RPMI8226 (cell line): ENCODE measurements at regions not wholly inside any gene's neighbourhood (a gene's known extent, or its start where the extent isn't known, plus 50 kb on each side); places are given as distances from the start of the nearest gene placed in this dataset.

Source experiments
- DNase-seq: peaks from one replicate; pipeline ENCODE4 v3.0.0-alpha.2; 2015

GRCh38 chr12:42704810-42705401, 115.4 kb upstream of the PRICKLE1 start:
- no peak for DNase-seq

GRCh38 chr12:42704340-42704739, 114.8 kb upstream of the PRICKLE1 start:
- DNase-seq, result no peak

- DNase-seq, result no peak
Measured at GRCh38 chr12:42701084-42701483, 111.5 kb upstream of the PRICKLE1 start.

DNA sequence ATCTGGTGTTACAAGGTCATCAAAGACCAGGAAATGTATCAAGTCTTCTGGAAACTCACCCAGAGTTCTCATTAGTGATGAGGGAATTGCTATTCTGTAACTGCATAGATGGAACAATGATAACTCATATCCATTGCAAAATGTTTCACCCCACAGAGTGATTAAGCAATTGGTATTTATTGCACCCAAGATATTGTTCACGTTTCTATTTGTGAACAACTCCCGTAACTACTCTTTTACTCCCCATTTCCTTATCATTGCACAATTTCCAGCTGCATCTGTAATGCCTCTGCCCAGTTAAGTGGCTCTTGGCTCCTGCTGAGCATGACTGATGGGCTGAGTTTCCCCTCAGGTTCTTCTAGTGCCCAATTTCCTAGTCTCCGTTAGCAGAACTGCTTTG, 108.7 kb upstream of the PRICKLE1 start:
- no peak for DNase-seq

DNA sequence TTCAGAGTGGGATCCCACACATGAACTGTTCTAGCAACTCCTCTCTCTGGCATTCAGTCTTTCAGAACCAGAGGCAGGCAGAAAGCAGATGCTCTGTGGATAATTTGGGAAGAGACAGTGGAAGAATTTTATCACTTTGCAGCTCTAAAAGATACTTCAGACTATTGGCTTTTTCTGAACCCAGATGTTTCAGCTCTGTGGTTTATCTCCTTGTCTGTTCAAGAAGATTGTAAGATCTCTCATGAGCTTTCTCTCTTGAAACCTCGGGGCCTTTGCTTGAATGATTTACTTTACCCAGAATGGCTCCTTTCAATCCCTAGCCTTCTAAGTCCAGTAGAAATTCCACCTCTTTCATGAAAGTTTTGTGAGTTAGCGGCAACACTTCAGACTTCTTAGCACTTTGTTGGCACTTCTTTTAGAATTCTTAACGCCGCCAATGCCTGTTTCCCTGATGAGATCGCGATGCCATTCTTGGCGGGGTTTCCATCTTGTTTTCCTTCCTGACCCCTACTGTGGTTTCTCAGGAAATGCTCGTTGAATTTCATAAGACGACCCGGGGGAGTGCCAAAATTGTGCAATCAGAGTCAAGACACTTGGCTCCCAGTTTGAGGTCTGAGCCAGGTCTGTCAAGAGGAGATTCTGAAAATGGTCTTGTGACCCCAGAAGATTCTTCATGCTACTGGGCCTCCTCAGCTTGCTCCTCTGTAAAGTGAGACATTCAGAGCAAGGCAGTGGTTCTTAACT, 107.0 kb upstream of the PRICKLE1 start:
- no peak for DNase-seq

DNA sequence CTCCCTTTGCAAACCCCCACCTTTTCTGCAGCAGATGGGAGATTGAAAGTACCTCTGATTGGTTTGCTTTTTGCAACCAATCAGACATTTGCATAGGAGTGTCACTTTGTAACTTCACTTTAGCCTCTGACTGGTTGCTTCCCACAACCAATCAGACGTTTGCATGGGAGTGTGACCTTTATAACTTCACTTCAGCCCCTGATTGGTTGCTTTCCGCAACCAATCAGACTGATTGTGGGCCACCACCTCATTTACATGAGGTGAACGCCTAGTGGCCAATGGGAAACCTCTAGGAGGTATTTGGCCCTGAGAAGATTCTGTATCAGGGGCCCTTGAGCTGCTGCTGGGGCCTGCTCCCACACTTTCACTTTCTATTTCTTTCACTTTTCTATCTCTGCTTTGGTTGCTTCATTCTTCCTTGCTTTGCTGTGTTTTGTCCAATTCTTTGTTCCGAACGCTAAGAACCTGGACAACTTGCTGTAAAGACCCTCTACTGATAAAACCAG, 106.0 kb upstream of the PRICKLE1 start:
- DNase-seq, result no peak

- DNase-seq, result no peak
Measured at GRCh38 chr12:42692749-42693148, 103.2 kb upstream of the PRICKLE1 start.

GRCh38 chr12:42691991-42692557, 102.5 kb upstream of the PRICKLE1 start:
- DNase-seq, result no peak

- DNase-seq, result no peak
Measured at GRCh38 chr12:42690264-42690663, 100.7 kb upstream of the PRICKLE1 start.

DNA sequence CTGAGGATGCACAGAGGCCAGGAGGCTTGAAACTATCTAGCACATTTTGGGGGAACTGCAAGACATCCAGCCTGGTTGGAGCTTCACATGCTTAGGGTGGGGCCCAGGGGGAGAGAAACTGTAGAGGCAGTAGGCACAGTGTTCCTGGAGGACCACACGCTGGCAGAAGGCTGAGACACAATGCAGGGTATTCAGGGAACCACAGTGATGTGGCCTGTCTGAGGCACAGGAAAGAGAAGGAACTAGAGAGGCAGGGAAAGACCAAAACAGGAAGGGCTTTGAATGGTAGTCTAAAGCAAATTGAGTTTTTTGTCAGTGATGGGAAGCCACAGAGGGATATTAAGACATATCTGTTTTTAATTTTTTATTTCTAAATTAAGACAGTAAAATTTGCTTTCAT, 100.2 kb upstream of the PRICKLE1 start:
- no peak for DNase-seq

DNA sequence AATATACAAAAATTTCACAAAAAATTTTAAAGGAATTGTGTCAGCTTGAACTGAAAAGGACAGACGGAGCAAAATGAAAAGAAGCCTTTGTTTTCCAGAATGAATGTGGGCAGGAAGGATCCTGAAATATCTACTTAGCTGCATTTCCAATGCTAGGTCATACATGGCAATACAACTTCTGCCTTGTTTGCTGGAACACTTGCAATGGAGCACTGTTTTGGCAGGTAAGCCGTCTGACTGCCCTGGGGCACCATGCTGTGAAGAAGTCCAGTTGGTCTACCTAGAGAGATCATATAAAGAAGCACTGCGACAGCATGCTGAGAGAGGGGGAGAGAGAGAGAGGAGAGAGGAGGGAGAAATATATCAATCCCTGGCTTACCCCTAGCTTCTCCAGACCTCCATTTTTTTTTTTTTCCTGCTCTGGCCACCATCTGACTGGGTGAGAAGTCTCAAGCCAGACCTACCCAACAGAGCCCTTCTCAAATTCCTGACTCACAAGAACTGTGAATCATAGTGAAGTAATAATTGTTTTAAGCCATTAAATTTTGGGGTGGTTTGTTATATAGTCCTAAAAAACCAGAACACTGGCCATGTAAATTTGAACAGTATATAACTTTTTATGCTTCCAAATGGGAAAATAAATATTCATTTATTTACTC, 97.1 kb upstream of the PRICKLE1 start:
- DNase-seq, result no peak

DNA sequence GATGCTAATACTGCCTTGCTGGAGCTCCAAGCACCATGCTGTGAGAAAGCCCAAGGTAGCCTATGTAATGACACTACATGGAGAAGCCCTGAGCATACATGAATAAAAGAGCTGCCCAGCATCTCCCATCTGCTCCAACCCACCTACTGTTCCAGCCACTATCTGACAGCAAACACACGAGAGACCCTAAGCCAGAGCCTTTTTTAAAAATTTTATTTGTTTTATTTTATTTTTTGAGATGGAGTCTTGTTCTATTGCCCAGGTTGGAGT, 95.2 kb upstream of the PRICKLE1 start:
- DNase-seq, result no peak

DNA sequence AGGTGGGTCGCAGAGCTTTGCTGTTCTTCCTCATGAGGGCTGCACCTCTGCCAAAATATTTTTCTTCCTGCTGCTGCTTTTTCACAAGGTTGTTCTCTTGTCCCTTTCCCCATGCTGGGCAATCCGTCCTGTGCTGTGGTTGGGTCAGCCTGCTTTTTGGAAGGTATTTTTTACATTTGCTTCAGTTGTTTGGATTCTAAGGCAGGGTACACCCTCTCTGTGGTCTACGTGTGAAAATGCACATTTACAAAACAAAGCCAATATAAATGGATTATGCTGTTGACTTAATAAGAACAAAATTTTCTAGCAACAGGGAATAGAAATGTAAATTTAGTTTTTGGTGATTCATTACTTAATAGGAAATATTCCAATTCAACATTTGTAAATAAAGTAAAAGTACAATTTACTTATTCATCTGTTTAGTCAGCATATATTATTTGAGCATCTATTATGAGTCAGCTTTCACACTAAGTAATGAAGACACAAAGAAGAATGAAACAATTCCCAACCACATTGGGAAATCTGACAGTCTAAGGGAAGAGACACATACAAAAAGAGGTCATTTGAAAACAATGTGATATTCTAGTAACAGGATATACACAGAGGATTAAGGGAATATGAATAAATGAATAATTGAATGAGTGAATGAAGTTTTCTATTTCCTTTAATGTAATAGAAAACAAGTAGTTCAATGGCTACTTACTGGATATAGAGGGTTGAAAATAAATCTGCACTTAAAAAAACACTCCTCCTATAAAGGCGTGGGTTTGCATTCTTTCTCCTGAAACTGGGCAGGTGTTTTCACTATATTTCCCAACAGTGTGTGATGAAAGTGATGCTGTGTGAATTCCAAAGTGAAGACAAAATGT, 94.6 kb upstream of the PRICKLE1 start:
- no peak for DNase-seq

DNA sequence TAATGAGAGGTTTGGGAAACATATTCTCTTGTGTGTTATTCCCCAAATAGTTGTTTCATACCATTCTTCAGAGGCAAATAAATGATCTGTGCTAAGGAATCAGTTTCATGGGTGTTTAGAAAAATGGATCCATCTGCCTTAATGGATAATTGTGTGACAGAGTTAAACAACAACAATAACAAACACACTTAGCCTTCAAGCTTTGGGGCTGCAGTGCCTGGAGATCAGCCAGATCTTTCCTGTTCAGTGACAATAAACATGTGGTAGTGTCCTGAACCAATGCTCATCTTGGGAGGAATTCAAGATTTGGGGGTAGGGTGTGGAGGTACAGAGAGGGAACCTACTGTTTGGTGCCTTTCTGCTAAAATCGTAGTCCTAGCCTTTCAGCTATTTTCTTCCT, 93.7 kb upstream of the PRICKLE1 start:
- no peak for DNase-seq

GRCh38 chr12:42679466-42679865, 89.9 kb upstream of the PRICKLE1 start:
- no peak for DNase-seq

GRCh38 chr12:42677461-42677860, 87.9 kb upstream of the PRICKLE1 start:
- no peak for DNase-seq

GRCh38 chr12:42673535-42673934, 84.0 kb upstream of the PRICKLE1 start:
- DNase-seq, result no peak

DNA sequence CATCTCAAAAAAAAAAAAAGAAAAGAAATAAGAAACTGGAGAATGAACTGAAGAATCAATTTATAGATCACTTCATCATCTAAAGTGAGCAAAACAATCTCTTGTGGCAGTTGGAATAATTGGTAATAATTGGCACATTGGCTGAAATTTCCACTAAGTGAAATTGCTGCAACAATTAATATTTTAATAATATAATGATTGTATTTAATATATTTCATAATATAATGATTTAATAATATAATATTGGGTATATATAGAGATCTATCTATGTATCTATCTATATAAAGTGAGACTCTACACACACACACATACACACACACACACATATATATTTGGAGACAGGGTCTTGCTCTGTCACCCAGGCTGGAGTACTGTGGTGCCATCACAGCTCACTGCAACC, 81.2 kb upstream of the PRICKLE1 start:
- no peak for DNase-seq

GRCh38 chr12:42669553-42669952, 80.0 kb upstream of the PRICKLE1 start:
- no peak for DNase-seq

DNA sequence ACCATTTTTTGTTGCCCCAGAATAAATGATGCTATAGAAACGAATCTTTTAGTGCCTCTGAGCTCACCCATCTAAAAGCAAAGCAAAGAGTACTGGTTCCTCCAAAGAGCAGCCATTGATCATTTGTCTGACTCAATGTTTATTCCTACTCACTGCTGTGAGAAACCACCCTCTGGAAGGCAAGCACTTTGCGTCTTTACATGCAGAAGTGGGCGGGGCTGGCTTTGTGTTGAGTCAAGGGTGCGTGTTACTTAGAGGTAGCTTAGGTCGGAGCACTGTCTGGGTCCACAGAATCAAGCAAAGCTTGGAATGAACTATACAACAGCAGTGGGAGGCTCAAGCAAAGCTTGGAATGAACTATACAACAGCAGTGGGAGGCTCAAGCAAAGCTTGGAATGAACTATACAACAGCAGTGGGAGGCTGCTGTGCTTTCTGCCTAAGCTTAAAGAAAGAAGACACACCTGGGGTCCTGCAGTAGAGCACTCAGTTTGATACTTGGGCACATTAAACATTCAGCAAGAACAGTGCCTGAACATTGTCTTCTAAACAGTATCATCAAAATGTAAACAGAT, 77.2 kb upstream of the PRICKLE1 start:
- no peak for DNase-seq

GRCh38 chr12:42663621-42664020, 74.1 kb upstream of the PRICKLE1 start:
- DNase-seq, result no peak
